Psoas muscle (tissue), 7 donors: ENCODE measurements at regions not wholly inside any gene's neighbourhood (a gene's known extent, or its start where the extent isn't known, plus 50 kb on each side); places are given as distances from the start of the nearest gene placed in this dataset.
"Not testable (repeated sequence)": the region's sequence is repeated elsewhere in the genome, so short reads cannot be mapped to it uniquely, and the experiment has no call there.

Experiments used
- ATAC-seq, 4 donors: fragments of 200-7000 bp; cut with Tn5 transposase; one replicate each; pipeline ENCODE4 v1.9.1; 2020; ENCODE audit warnings: moderate library complexity in 3 of 4, mild to moderate bottlenecking in 2 of 4
- DNase-seq, 2 donors: peaks; one replicate each; pipeline ENCODE4 v3.0.0-alpha.2; 2020
- H3K27ac ChIP-seq: fragments of 200-600 bp; one replicate; pipeline ENCODE4 v1.8.0; 2022
- H3K27me3 ChIP-seq, 3 donors: fragments of 200-600 bp in 1 of 3; one replicate each; pipeline versions ENCODE4 v1.6.1 to v1.8.0; 2013 to 2022; ENCODE audit warnings: low read length in 2 of 3, mild to moderate bottlenecking in 2 of 3, moderate library complexity in 1 of 3; ENCODE audit not compliant: insufficient read depth in 3 of 3
- H3K36me3 ChIP-seq, 2 donors: fragments of 200-600 bp in 1 of 2; one replicate each; pipeline versions ENCODE4 v1.6.1 to v1.8.0; 2013 to 2022; ENCODE audit warnings: low read depth in 1 of 2, mild to moderate bottlenecking in 1 of 2, moderate library complexity in 1 of 2; ENCODE audit not compliant: insufficient read depth in 1 of 2
- H3K4me1 ChIP-seq: fragments of 200-600 bp; one replicate; pipeline ENCODE4 v1.8.0; 2022
- H3K4me3 ChIP-seq: fragments of 200-600 bp; one replicate; pipeline ENCODE4 v1.8.0; 2022; ENCODE audit warnings: mild to moderate bottlenecking
- H3K9me3 ChIP-seq: fragments of 200-600 bp; one replicate; pipeline ENCODE4 v1.8.0; 2022
- WGBS, 3 donors: extraction: QIAGEN DNeasy Blood & Tissue Kit; methylation state at CpG; one replicate each; pipeline versions ENCODE4 v1.1.6 to v1.1.7; 2013; 5-methylcytosine and 5-hydroxymethylcytosine counted together
- intact Hi-C, 2 donors: fragments of 100-400 bp; cut with DNase I; formaldehyde crosslinking; loops; one replicate each; pipeline versions ENCODE4 v1.11.0 to v1.14.2; 2022
- TF ChIP-seq, protein P1 (sequence below): fragments of 200-600 bp; IDR thresholded peaks from one replicate; pipeline ENCODE4 v1.8.0; 2022; ENCODE audit warnings: antibody characterized with exemption
- donor health status: healthy with polysubstance abuse.
- donor health status: DM: no; HTN: no; CAD: no; lungs with moderate emphysema.
- donor health status: Bipolar disorder and iron deficiency.
- donor health status: healthy.
- donor health status: DM: yes; HTN: yes; CAD: no.
- donor health status: DM: no; HTN: no; CAD: no.
- donor health status: DM: yes; HTN: yes; CAD: no.

- ATAC-seq, H3K27ac ChIP-seq, H3K9me3 ChIP-seq, intact Hi-C loops, H3K27me3 ChIP-seq, H3K4me1 ChIP-seq, DNase-seq, H3K36me3 ChIP-seq, H3K4me3 ChIP-seq: not testable (repeated sequence)
- WGBS, 3 donors = 55 to 73% (median 67%) methylated on average over 3 of the region's 3 CpGs
These were observed 160.4 kb downstream of the SEPTIN7 start for GRCh38 chr7:35961260-35961659.

DNA sequence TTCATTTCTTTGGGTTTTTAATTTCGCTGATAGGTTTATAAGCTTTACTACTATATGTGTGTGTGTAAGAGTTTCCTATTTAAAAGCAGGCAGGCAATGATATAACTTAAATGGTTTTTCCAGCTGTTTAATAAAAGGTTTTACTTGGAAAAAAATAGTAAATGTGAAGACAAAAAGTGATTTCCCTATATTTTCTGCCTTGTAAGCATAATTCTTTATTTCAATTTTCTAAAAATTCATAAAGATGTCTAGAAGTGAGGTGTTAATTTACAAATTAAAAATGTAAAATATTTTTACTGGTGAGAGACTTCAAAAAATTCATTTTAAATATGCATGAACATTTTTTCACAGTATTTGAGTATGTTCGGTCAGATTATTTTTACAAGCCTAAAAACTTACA, 161.8 kb downstream of the SEPTIN7 start:
- H3K9me3 ChIP-seq, H3K27me3 ChIP-seq, H3K4me3 ChIP-seq, H3K36me3 ChIP-seq, intact Hi-C loops, H3K27ac ChIP-seq, DNase-seq, H3K4me1 ChIP-seq, ATAC-seq: not testable (repeated sequence)
- 90 to 95% (median 95%) methylated on average over 2 of the region's 2 CpGs for WGBS, 3 donors

DNA sequence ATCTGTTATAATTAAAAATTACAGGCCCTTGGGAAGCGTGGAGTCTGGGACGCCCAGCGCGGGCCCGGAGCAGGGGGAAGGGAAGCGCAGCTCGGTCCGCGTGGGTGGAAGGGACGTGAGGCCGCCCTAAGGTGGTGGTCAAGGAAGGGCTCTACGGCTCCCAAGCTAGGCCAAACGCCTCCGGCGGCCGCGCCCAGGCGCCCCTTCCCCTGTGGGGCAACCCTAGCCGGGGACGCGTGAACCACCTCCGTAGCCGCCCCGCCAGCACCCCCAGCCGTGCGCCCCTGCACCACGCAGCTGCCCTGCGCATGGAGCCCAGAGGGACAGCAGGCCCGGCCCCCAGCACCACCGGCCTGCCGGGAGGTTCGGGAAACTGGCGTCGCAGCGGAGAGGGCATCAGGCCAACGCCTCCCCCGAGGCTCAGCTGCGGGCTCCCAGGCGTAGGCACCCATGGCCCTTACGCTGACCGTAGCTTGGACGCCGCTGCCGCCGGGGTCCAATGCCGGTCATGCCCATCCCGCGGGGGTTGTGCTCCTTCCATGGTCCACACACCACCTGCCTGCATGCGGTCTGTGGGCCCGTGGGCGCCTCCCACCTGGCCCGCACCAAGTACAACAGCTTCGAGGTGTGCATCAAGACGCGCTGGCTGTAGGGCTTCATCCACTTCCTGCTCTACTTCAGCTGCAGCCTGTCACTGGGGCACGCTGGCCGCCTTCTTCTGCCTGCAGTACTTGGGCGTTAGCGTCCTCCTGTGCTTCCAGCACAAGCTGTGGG, 166.7 kb downstream of the SEPTIN7 start:
- WGBS, 3 donors = 71 to 82% (median 75%) methylated on average over 42 to 59 of the region's 59 CpGs
- DNase-seq = no peak
- Histone ChIP-seq H3K4me3 (no peak overlapping the region), H3K4me1 (no peaks in the 10 kb centered on the region), H3K27ac (no peak overlapping the region), H3K9me3 (no peaks in the 10 kb centered on the region), H3K27me3 (peaks cover 3 to 11% (median 8%) of the 10 kb centered on the region in 3 donors), H3K36me3 (no peaks in the 10 kb centered on the region)
- ATAC-seq = no peak
- intact Hi-C loops = no loop called here
- TF ChIP-seq, protein P1, sequence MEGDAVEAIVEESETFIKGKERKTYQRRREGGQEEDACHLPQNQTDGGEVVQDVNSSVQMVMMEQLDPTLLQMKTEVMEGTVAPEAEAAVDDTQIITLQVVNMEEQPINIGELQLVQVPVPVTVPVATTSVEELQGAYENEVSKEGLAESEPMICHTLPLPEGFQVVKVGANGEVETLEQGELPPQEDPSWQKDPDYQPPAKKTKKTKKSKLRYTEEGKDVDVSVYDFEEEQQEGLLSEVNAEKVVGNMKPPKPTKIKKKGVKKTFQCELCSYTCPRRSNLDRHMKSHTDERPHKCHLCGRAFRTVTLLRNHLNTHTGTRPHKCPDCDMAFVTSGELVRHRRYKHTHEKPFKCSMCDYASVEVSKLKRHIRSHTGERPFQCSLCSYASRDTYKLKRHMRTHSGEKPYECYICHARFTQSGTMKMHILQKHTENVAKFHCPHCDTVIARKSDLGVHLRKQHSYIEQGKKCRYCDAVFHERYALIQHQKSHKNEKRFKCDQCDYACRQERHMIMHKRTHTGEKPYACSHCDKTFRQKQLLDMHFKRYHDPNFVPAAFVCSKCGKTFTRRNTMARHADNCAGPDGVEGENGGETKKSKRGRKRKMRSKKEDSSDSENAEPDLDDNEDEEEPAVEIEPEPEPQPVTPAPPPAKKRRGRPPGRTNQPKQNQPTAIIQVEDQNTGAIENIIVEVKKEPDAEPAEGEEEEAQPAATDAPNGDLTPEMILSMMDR = no peak

DNA sequence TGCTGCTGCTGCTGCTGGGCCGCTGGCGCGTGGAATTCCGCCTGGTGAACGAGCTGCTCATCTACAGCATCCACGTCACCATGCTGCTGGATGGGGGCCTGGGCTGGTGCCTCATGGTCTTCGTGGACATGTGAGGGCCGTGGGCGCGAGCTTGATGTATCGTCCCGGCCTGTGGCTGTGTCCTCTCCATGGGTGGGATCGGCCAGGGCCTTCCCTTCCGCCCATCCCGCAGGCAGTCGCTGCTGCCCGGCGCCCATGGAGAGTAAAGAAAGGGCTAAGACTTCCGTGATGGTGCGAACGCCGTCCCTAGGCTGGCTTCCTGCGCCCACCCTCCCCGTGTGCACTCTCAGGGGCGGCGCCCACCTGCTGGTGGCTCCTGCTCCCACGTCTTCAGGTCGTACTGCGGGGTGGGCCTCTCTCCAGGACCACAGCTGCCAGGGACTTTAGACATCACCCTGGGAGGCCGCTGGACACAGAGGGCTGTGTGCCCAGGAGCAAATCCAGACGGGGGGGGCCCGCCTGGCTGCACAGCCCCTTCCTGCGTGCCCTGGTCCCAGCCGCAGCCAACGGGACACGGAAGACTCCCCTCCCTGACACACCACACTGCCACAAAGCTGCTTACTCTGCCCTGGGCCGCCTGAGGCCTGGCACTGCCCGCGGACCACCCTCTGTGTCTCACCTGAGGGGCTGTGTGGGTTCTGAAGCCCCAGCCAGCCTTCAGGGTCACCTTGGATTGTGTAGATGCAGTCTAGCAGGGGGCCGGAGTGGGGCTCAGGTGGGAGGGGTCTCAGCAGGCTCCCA, 167.5 kb downstream of the SEPTIN7 start:
- TF ChIP-seq, protein P1 = no peak
- no peak for ATAC-seq
- H3K27ac ChIP-seq = no peak overlapping the region
- H3K4me3 ChIP-seq = no peak overlapping the region
- no peak for DNase-seq
- intact Hi-C loops = no loop called here
- H3K36me3 ChIP-seq = no peaks in the 10 kb centered on the region
- H3K4me1 ChIP-seq = no peaks in the 10 kb centered on the region
- 79 to 82% (median 81%) methylated on average over 39 to 40 of the region's 40 CpGs for WGBS, 3 donors
- H3K27me3 ChIP-seq = peaks cover 3 to 11% (median 8%) of the 10 kb centered on the region in 3 donors
- no peaks in the 10 kb centered on the region for H3K9me3 ChIP-seq

- Histone ChIP-seq H3K4me1 (no peaks in the 10 kb centered on the region), H3K27me3 (peaks cover 3 to 11% (median 8%) of the 10 kb centered on the region in 3 donors), H3K4me3 (no peak overlapping the region), H3K27ac (no peak overlapping the region), H3K9me3 (no peaks in the 10 kb centered on the region), H3K36me3 (no peaks in the 10 kb centered on the region)
- 37 to 44% (median 39%) methylated on average over 10 of the region's 10 CpGs for WGBS, 3 donors
- TF ChIP-seq, protein P1 = no peak
- intact Hi-C loops = no loop called here
- DNase-seq (no peak), ATAC-seq (no peak)
These were observed 168.2 kb downstream of the SEPTIN7 start for GRCh38 chr7:35969066-35969465.
